ENCODE measurements at regions not wholly inside any gene's neighbourhood (a gene's known extent, or its start where the extent isn't known, plus 50 kb on each side); places are given as distances from the start of the nearest gene placed in this dataset.

- H3K4me3 ChIP-seq (ENCODE audit: control extremely low read depth in 1 of 5, extremely low read depth in 1 of 5, insufficient read depth in 1 of 5, low read depth in 2 of 5, low read length in 4 of 5) = no peak overlapping the region
- no peaks in the 10 kb centered on the region for H3K36me3 ChIP-seq (replicated peaks in 1 of 2; ENCODE audit: control extremely low read depth in 1 of 2, control insufficient read depth in 1 of 2, extremely low read depth in 1 of 2, insufficient read depth in 2 of 2, low read length in 1 of 2)
- Mint-ChIP-seq H3K27ac (no peak overlapping the region), H3K4me1 (peaks cover 2% of the 10 kb centered on the region), H3K9me3 (ENCODE audit: insufficient read depth) (peaks cover 2% of the 10 kb centered on the region), H3K27me3 (no peaks in the 10 kb centered on the region), H3K4me3 (no peak overlapping the region)
- POLR2A ChIA-PET = no interaction called here
- no peaks in the 10 kb centered on the region for H3K27me3 ChIP-seq (replicated peaks in 1 of 4; ENCODE audit: control extremely low read depth in 1 of 4, control insufficient read depth in 3 of 4, insufficient read depth in 4 of 4, low read length in 3 of 4)
- intact Hi-C loops (cut with micrococcal nuclease) = no loop called here
- no peak overlapping the region for H3K9ac ChIP-seq (ENCODE audit: low read length)
- CTCF ChIA-PET = no interaction called here
- no peak overlapping the region for H3K27ac ChIP-seq (ENCODE audit: low read length in 2 of 2)
- no peaks in the 10 kb centered on the region for H3K79me2 ChIP-seq (ENCODE audit: control insufficient read depth, insufficient read depth, low read length)
- no peak overlapping the region for H2AFZ ChIP-seq (ENCODE audit: insufficient read depth, low read depth, low read length, poor library complexity, severe bottlenecking)
- no peak for ATAC-seq (ENCODE audit: low read depth)
- no peak overlapping the region for H3K4me2 ChIP-seq (replicated peaks; ENCODE audit: low read depth, low read length, poor library complexity, severe bottlenecking)
- no peak for DNase-seq
- H3K4me1 ChIP-seq (ENCODE audit: control insufficient read depth in 2 of 2, insufficient read depth in 2 of 2, low read length in 2 of 2) = no peaks in the 10 kb centered on the region
- TF ChIP-seq, protein P1, sequence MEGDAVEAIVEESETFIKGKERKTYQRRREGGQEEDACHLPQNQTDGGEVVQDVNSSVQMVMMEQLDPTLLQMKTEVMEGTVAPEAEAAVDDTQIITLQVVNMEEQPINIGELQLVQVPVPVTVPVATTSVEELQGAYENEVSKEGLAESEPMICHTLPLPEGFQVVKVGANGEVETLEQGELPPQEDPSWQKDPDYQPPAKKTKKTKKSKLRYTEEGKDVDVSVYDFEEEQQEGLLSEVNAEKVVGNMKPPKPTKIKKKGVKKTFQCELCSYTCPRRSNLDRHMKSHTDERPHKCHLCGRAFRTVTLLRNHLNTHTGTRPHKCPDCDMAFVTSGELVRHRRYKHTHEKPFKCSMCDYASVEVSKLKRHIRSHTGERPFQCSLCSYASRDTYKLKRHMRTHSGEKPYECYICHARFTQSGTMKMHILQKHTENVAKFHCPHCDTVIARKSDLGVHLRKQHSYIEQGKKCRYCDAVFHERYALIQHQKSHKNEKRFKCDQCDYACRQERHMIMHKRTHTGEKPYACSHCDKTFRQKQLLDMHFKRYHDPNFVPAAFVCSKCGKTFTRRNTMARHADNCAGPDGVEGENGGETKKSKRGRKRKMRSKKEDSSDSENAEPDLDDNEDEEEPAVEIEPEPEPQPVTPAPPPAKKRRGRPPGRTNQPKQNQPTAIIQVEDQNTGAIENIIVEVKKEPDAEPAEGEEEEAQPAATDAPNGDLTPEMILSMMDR (IDR thresholded peaks at IDR 0.05) = no peak
- no peaks in the 10 kb centered on the region for H4K20me1 ChIP-seq (ENCODE audit: control insufficient read depth, insufficient read depth, low read length, poor library complexity, severe bottlenecking)
- WGBS (ENCODE audit: insufficient coverage) = 59% methylated on average over 6 of the region's 6 CpGs
- H3K9me3 ChIP-seq (ENCODE audit: control extremely low read depth in 1 of 3, control insufficient read depth in 2 of 3, insufficient read depth in 1 of 3, low read length in 2 of 3) = peaks cover 0 to 3% (median 0%) of the 10 kb centered on the region in 3 donors
Observed at GRCh38 chr16:79848719-79849118, 248.2 kb upstream of the MAF start.

GRCh38 chr16:79847569-79847968, 247.0 kb upstream of the MAF start:
- H3K4me1 ChIP-seq (ENCODE audit: control insufficient read depth in 2 of 2, insufficient read depth in 2 of 2, low read length in 2 of 2) = no peaks in the 10 kb centered on the region
- ATAC-seq (ENCODE audit: low read depth) (no peak), DNase-seq (no peak)
- H3K27ac Mint-ChIP-seq = no peak overlapping the region
- H3K27ac ChIP-seq (ENCODE audit: low read length in 2 of 2) = no peak overlapping the region
- no peak overlapping the region for H2AFZ ChIP-seq (ENCODE audit: insufficient read depth, low read depth, low read length, poor library complexity, severe bottlenecking)
- no peak overlapping the region for H3K4me2 ChIP-seq (replicated peaks; ENCODE audit: low read depth, low read length, poor library complexity, severe bottlenecking)
- no peaks in the 10 kb centered on the region for H3K36me3 ChIP-seq (replicated peaks in 1 of 2; ENCODE audit: control extremely low read depth in 1 of 2, control insufficient read depth in 1 of 2, extremely low read depth in 1 of 2, insufficient read depth in 2 of 2, low read length in 1 of 2)
- H3K9ac ChIP-seq (ENCODE audit: low read length) = no peak overlapping the region
- H3K27me3 ChIP-seq (replicated peaks in 1 of 4; ENCODE audit: control extremely low read depth in 1 of 4, control insufficient read depth in 3 of 4, insufficient read depth in 4 of 4, low read length in 3 of 4) = no peaks in the 10 kb centered on the region
- CTCF ChIA-PET = no interaction called here
- no peak overlapping the region for H3K4me3 Mint-ChIP-seq
- peaks cover 0 to 3% (median 1%) of the 10 kb centered on the region in 3 donors for H3K9me3 ChIP-seq (ENCODE audit: control extremely low read depth in 1 of 3, control insufficient read depth in 2 of 3, insufficient read depth in 1 of 3, low read length in 2 of 3)
- H3K27me3 Mint-ChIP-seq = no peaks in the 10 kb centered on the region
- WGBS (ENCODE audit: insufficient coverage) = 83% methylated on average over 3 of the region's 5 CpGs
- no peaks in the 10 kb centered on the region for H3K79me2 ChIP-seq (ENCODE audit: control insufficient read depth, insufficient read depth, low read length)
- H4K20me1 ChIP-seq (ENCODE audit: control insufficient read depth, insufficient read depth, low read length, poor library complexity, severe bottlenecking) = no peaks in the 10 kb centered on the region
- H3K9me3 Mint-ChIP-seq (ENCODE audit: insufficient read depth) = no peaks in the 10 kb centered on the region
- H3K4me1 Mint-ChIP-seq = peaks cover 2% of the 10 kb centered on the region
- no peak overlapping the region for H3K4me3 ChIP-seq (ENCODE audit: control extremely low read depth in 1 of 5, extremely low read depth in 1 of 5, insufficient read depth in 1 of 5, low read depth in 2 of 5, low read length in 4 of 5)
- POLR2A ChIA-PET = no interaction called here
- TF ChIP-seq EZH2 (IDR thresholded peaks at IDR 0.05; ENCODE audit: borderline replicate concordance, insufficient read depth, low read depth, low read length, poor library complexity, severe bottlenecking) = no peak
- TF ChIP-seq, protein P1 (IDR thresholded peaks at IDR 0.05) = no peak
- intact Hi-C loops (cut with micrococcal nuclease) = no loop called here
